Thoracic aorta (tissue), 2 donors: ENCODE measurements at regions not wholly inside any gene's neighbourhood (a gene's known extent, or its start where the extent isn't known, plus 50 kb on each side); places are given as distances from the start of the nearest gene placed in this dataset.

Source experiments
- ATAC-seq: fragments of 150-250 bp; one replicate; pipeline ENCODE4 v1.8.0; 2017; ENCODE audit warnings: low read depth; ENCODE audit not compliant: insufficient number of reproducible peaks, low FRiP score
- DNase-seq: peaks from one replicate; pipeline ENCODE4 v3.0.0-alpha.2; 2020; ENCODE audit warnings: low spot score
- H3K27ac ChIP-seq, 2 donors: fragments of 200-600 bp; sonication (generic); 1 replicate in 1 of 2; 2 replicates in 1 of 2; pipeline ENCODE4 v1.5.1; 2016; ENCODE audit warnings: mild to moderate bottlenecking in 2 of 2, moderate library complexity in 2 of 2
- H3K27me3 ChIP-seq: fragments of 200-600 bp; sonication (generic); replicated peaks from 2 replicates; pipeline ENCODE4 v1.6.0; 2016; ENCODE audit warnings: mild to moderate bottlenecking; ENCODE audit not compliant: insufficient read depth
- H3K36me3 ChIP-seq: fragments of 200-600 bp; sonication (generic); one replicate; pipeline ENCODE4 v1.5.1; 2016
- H3K4me1 ChIP-seq, 2 donors: fragments of 200-600 bp; sonication (generic); 1 replicate in 1 of 2; 2 replicates in 1 of 2; pipeline versions ENCODE4 v1.5.1 to v1.6.0; 2016; ENCODE audit warnings: low read depth in 2 of 2, mild to moderate bottlenecking in 1 of 2; ENCODE audit not compliant: control insufficient read depth in 1 of 2
- H3K4me3 ChIP-seq: fragments of 200-600 bp; sonication (generic); 2 replicates; pipeline ENCODE4 v1.5.1; 2016; ENCODE audit warnings: mild to moderate bottlenecking
- H3K9me3 ChIP-seq: fragments of 200-600 bp; sonication (generic); 2 replicates; pipeline ENCODE4 v1.5.1; 2016
- CTCF ChIP-seq: fragments of 200-600 bp; sonication (generic); IDR thresholded peaks from one replicate; pipeline ENCODE4 v1.5.1; 2019; ENCODE audit warnings: antibody characterized with exemption

GRCh38 chr9:28853477-28853876 lies 1280.2 kb upstream of the C9orf72 start:
- Histone ChIP-seq H3K27me3 (no peaks in the 10 kb centered on the region), H3K27ac (no peak overlapping the region), H3K4me3 (no peak overlapping the region), H3K36me3 (no peaks in the 10 kb centered on the region), H3K9me3 (no peaks in the 10 kb centered on the region), H3K4me1 (no peaks in the 10 kb centered on the region)
- no peak for DNase-seq
- no peak for ATAC-seq
- no peak for TF ChIP-seq CTCF

- DNase-seq: no peak
- Histone ChIP-seq H3K9me3 (no peaks in the 10 kb centered on the region), H3K4me3 (no peak overlapping the region), H3K4me1 (no peaks in the 10 kb centered on the region), H3K36me3 (no peaks in the 10 kb centered on the region), H3K27me3 (no peaks in the 10 kb centered on the region), H3K27ac (no peak overlapping the region)
- no peak for ATAC-seq
- TF ChIP-seq CTCF: no peak
Measured at GRCh38 chr9:28866951-28867350, 1293.7 kb upstream of the C9orf72 start.

GRCh38 chr9:28868228-28868990 lies 1295.1 kb upstream of the C9orf72 start:
- no peaks in the 10 kb centered on the region for H3K9me3 ChIP-seq
- H3K36me3 ChIP-seq: no peaks in the 10 kb centered on the region
- no peak overlapping the region for H3K27ac ChIP-seq
- H3K4me1 ChIP-seq: no peaks in the 10 kb centered on the region
- no peak for DNase-seq
- no peak for TF ChIP-seq CTCF
- no peak for ATAC-seq
- no peak overlapping the region for H3K4me3 ChIP-seq
- H3K27me3 ChIP-seq: no peaks in the 10 kb centered on the region

- Histone ChIP-seq H3K4me3 (no peak overlapping the region), H3K4me1 (no peaks in the 10 kb centered on the region), H3K27ac (no peak overlapping the region), H3K9me3 (no peaks in the 10 kb centered on the region), H3K36me3 (no peaks in the 10 kb centered on the region), H3K27me3 (no peaks in the 10 kb centered on the region)
- TF ChIP-seq CTCF: no peak
- DNase-seq: no peak
- no peak for ATAC-seq
Measured at GRCh38 chr9:28882529-28882928, 1309.2 kb upstream of the C9orf72 start.

GRCh38 chr9:28883234-28883633 lies 1310.0 kb upstream of the C9orf72 start:
- Histone ChIP-seq H3K9me3 (no peaks in the 10 kb centered on the region), H3K27ac (no peak overlapping the region), H3K27me3 (no peaks in the 10 kb centered on the region), H3K4me1 (no peaks in the 10 kb centered on the region), H3K36me3 (no peaks in the 10 kb centered on the region), H3K4me3 (no peak overlapping the region)
- ATAC-seq (no peak), DNase-seq (no peak)
- TF ChIP-seq CTCF: no peak
